ENCODE measurements at regions not wholly inside any gene's neighbourhood (a gene's known extent, or its start where the extent isn't known, plus 50 kb on each side); places are given as distances from the start of the nearest gene placed in this dataset.

GRCh38 chr18:41645589-41646360 is 309.3 kb upstream of the PIK3C3 start:
- Histone ChIP-seq H3F3A (ENCODE audit: low read depth) (no peaks in the 10 kb centered on the region), H3K4me1 (no peaks in the 10 kb centered on the region), H3K36me3 (no peaks in the 10 kb centered on the region), H3K27ac (no peak overlapping the region), H4K20me1 (ENCODE audit: low read depth) (no peaks in the 10 kb centered on the region), H3K79me2 (ENCODE audit: low read depth) (no peaks in the 10 kb centered on the region), H3K27me3 (no peaks in the 10 kb centered on the region), H3K9me3 (ENCODE audit: low read depth) (no peaks in the 10 kb centered on the region), H3K4me2 (no peak overlapping the region), H3K9ac (no peak overlapping the region), H3K4me3 (no peak overlapping the region), H2AFZ (replicated peaks) (no peak overlapping the region)
- no peak for DNase-seq (ENCODE audit: low spot score)
- Mint-ChIP-seq H3K4me1 (no peaks in the 10 kb centered on the region), H3K4me3 (no peak overlapping the region), H3K36me3 (no peaks in the 10 kb centered on the region), H3K9me3 (peaks cover 3% of the 10 kb centered on the region), H3K27me3 (ENCODE audit: insufficient read depth, low read depth) (no peaks in the 10 kb centered on the region), H3K27ac (no peak overlapping the region)
- TF ChIP-seq EZH2 (IDR thresholded peaks at IDR 0.05) (no peak), CTCF (IDR thresholded peaks at IDR 0.05) (no peak), EZH2phosphoT487 (IDR thresholded peaks at IDR 0.05) (no peak)

DNA sequence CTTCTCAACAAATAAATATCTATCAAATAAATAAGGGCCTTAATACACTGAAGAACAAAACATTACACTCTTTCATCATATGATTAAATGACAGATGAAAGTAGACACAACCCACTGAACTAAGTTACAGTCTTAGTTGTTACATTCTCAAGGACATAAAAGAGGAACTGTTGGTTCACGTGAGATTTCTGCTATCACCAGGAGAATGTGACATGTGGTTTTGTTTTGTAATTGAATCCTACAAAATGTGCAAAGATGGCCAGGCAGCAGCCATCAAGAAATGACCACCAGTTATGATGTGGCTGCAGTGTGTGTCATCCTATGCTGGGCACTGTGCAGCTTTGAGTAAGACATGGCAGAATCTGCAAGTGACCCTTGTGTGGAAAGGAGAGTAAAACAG is 310.6 kb upstream of the PIK3C3 start:
- Mint-ChIP-seq H3K4me1 (no peaks in the 10 kb centered on the region), H3K27me3 (ENCODE audit: insufficient read depth, low read depth) (no peaks in the 10 kb centered on the region), H3K36me3 (no peaks in the 10 kb centered on the region), H3K27ac (no peak overlapping the region), H3K4me3 (no peak overlapping the region), H3K9me3 (peaks cover 3% of the 10 kb centered on the region)
- H2AFZ ChIP-seq (replicated peaks), result no peak overlapping the region
- no peaks in the 10 kb centered on the region for H4K20me1 ChIP-seq (ENCODE audit: low read depth)
- no peak overlapping the region for H3K4me3 ChIP-seq
- H3K9me3 ChIP-seq (ENCODE audit: low read depth), result no peaks in the 10 kb centered on the region
- no peaks in the 10 kb centered on the region for H3K4me1 ChIP-seq
- no peaks in the 10 kb centered on the region for H3K79me2 ChIP-seq (ENCODE audit: low read depth)
- no peaks in the 10 kb centered on the region for H3K27me3 ChIP-seq
- no peak overlapping the region for H3K4me2 ChIP-seq
- H3F3A ChIP-seq (ENCODE audit: low read depth), result no peaks in the 10 kb centered on the region
- no peak overlapping the region for H3K27ac ChIP-seq
- TF ChIP-seq EZH2phosphoT487 (IDR thresholded peaks at IDR 0.05) (no peak), EZH2 (IDR thresholded peaks at IDR 0.05) (no peak), CTCF (IDR thresholded peaks at IDR 0.05) (no peak)
- H3K9ac ChIP-seq, result no peak overlapping the region
- DNase-seq (ENCODE audit: low spot score), result no peak
- H3K36me3 ChIP-seq, result no peaks in the 10 kb centered on the region

DNA sequence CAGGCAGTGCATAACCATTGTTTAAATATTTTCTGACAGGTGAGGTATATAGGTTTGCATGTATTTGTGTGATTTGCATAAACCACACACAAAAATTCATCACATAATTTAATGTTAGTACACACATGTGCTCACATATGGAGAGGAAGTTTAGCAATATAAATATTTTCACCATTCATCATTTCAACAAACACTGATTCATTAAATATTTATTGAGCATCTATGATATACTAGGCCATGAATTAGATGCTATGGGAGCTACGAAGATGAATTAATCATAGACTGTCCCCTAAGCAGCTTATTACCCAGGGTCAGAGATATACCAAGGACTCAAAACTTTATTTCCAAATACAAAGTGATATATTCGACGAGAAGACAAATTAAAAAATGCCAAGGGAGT is 311.6 kb upstream of the PIK3C3 start:
- Histone ChIP-seq H4K20me1 (ENCODE audit: low read depth) (no peaks in the 10 kb centered on the region), H3K9me3 (ENCODE audit: low read depth) (no peaks in the 10 kb centered on the region), H2AFZ (replicated peaks) (no peak overlapping the region), H3K27ac (no peak overlapping the region), H3K4me2 (no peak overlapping the region), H3K79me2 (ENCODE audit: low read depth) (no peaks in the 10 kb centered on the region), H3K9ac (no peak overlapping the region), H3K4me1 (no peaks in the 10 kb centered on the region), H3K27me3 (no peaks in the 10 kb centered on the region), H3F3A (ENCODE audit: low read depth) (no peaks in the 10 kb centered on the region), H3K36me3 (no peaks in the 10 kb centered on the region), H3K4me3 (no peak overlapping the region)
- no peak for DNase-seq (ENCODE audit: low spot score)
- peaks cover 3% of the 10 kb centered on the region for H3K9me3 Mint-ChIP-seq
- no peak overlapping the region for H3K4me3 Mint-ChIP-seq
- no peaks in the 10 kb centered on the region for H3K27me3 Mint-ChIP-seq (ENCODE audit: insufficient read depth, low read depth)
- H3K4me1 Mint-ChIP-seq, result no peaks in the 10 kb centered on the region
- no peak for TF ChIP-seq CTCF (IDR thresholded peaks at IDR 0.05)
- TF ChIP-seq EZH2 (IDR thresholded peaks at IDR 0.05), result no peak
- TF ChIP-seq EZH2phosphoT487 (IDR thresholded peaks at IDR 0.05), result no peak
- no peaks in the 10 kb centered on the region for H3K36me3 Mint-ChIP-seq
- H3K27ac Mint-ChIP-seq, result no peak overlapping the region
